ENCODE measurements at regions not wholly inside any gene's neighbourhood (a gene's known extent, or its start where the extent isn't known, plus 50 kb on each side); places are given as distances from the start of the nearest gene placed in this dataset.

DNA sequence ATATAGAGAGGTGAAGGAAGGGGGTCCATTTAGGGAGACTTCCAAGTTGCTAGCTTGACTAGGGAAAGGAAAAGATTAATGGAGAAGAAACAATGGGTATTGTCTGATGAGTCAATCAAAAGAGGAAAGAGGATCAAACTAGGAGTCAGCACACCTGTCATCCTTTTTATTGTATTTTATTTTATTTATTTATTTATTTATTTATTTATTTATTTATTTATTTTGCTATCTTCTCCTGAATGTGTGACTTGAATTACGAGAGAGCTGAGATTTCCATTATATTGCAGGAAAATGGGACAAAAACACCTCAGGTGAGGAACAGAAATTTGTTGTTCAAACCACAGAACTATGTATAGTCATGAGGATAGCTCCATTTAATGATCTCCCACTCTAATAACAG, 58.9 kb downstream of the NUDT11 start:
- H3K9me3 ChIP-seq: no peaks in the 10 kb centered on the region
- ATAC-seq (no peak), DNase-seq (no peak)
- H3K4me3 ChIP-seq: no peak overlapping the region
- no peaks in the 10 kb centered on the region for H3K36me3 ChIP-seq (replicated peaks in 1 of 2; ENCODE audit: insufficient read depth in 1 of 2, low read depth in 2 of 2)
- 80 to 89% methylated on average over 1 of the region's 1 CpG for WGBS, 2 donors
- TF ChIP-seq, protein P1, sequence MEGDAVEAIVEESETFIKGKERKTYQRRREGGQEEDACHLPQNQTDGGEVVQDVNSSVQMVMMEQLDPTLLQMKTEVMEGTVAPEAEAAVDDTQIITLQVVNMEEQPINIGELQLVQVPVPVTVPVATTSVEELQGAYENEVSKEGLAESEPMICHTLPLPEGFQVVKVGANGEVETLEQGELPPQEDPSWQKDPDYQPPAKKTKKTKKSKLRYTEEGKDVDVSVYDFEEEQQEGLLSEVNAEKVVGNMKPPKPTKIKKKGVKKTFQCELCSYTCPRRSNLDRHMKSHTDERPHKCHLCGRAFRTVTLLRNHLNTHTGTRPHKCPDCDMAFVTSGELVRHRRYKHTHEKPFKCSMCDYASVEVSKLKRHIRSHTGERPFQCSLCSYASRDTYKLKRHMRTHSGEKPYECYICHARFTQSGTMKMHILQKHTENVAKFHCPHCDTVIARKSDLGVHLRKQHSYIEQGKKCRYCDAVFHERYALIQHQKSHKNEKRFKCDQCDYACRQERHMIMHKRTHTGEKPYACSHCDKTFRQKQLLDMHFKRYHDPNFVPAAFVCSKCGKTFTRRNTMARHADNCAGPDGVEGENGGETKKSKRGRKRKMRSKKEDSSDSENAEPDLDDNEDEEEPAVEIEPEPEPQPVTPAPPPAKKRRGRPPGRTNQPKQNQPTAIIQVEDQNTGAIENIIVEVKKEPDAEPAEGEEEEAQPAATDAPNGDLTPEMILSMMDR (IDR thresholded peaks at IDR 0.05): no peak
- H3K27me3 ChIP-seq: no peaks in the 10 kb centered on the region
- intact Hi-C loops (cut with DNase I): no loop called here
- no peak overlapping the region for H3K27ac ChIP-seq
- no peaks in the 10 kb centered on the region for H3K4me1 ChIP-seq

DNA sequence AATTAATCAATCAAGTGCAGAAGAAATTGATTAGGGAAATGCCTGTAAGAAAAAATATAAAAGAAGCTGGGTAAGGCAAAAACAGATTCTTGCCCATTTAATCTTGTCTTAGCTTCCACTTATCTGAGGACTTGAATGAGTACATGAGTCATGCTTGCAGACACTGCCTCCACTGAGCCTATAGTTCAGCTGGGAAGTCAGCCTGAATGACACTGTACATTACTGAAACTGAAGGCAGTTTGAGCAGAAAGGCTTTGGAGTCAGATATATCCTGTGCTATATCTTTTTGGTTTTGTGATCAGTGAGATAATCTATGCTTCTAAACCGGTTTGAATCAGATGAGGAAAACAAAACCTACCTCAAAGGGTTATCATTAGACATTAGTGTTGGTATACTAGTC, 61.3 kb downstream of the NUDT11 start:
- H3K27ac ChIP-seq: no peak overlapping the region
- TF ChIP-seq, protein P1 (IDR thresholded peaks at IDR 0.05): no peak
- no peak for TF ChIP-seq POLR2A (IDR thresholded peaks at IDR 0.05)
- H3K9me3 ChIP-seq: no peaks in the 10 kb centered on the region
- no peak overlapping the region for H3K4me3 ChIP-seq
- no peaks in the 10 kb centered on the region for H3K36me3 ChIP-seq (replicated peaks in 1 of 2; ENCODE audit: insufficient read depth in 1 of 2, low read depth in 2 of 2)
- DNase-seq (no peak), ATAC-seq (no peak)
- intact Hi-C loops (cut with DNase I): no loop called here
- WGBS, 2 donors: 88% methylated on average over 1 of the region's 1 CpG
- H3K27me3 ChIP-seq: no peaks in the 10 kb centered on the region
- no peaks in the 10 kb centered on the region for H3K4me1 ChIP-seq

DNA sequence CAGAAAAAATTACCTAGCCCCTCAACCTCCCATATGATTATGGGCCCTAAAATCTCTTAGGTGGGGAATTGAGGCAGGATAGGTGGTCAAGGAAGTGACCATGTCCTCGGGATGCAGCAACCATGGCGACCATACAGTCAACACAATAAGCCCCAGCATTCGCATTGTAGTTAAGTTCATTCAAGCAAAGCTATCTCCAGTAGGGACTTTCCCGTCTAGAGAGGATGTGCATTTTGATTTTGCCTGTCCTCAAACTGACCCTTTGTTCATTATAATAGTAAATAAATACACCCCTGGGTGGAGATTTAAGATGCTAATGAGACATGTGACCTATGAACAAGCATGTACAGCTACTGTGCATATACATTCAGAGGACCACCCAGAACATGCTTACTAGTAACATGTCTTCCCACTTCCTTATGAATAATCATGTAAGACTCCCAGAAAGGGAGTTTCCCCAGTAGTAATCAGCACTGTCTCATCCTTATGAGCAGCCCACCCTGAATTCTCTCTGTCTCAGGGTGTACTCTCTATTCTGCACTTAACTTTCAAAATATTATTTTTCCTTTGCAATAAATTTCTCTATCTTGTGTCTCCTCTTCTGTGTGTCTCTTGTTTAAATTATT, 74.3 kb downstream of the NUDT11 start:
- Histone ChIP-seq H3K36me3 (replicated peaks in 1 of 2; ENCODE audit: insufficient read depth in 1 of 2, low read depth in 2 of 2) (no peaks in the 10 kb centered on the region), H3K9me3 (no peaks in the 10 kb centered on the region), H3K27ac (no peak overlapping the region), H3K4me1 (no peaks in the 10 kb centered on the region), H3K4me3 (no peak overlapping the region), H3K27me3 (no peaks in the 10 kb centered on the region)
- DNase-seq (no peak), ATAC-seq (no peak)
- intact Hi-C loops (cut with DNase I): no loop called here
- 58 to 86% methylated on average over 3 to 4 of the region's 4 CpGs for WGBS, 2 donors
- TF ChIP-seq, protein P1 (IDR thresholded peaks at IDR 0.05): no peak
- no peak for TF ChIP-seq POLR2A (IDR thresholded peaks at IDR 0.05)

DNA sequence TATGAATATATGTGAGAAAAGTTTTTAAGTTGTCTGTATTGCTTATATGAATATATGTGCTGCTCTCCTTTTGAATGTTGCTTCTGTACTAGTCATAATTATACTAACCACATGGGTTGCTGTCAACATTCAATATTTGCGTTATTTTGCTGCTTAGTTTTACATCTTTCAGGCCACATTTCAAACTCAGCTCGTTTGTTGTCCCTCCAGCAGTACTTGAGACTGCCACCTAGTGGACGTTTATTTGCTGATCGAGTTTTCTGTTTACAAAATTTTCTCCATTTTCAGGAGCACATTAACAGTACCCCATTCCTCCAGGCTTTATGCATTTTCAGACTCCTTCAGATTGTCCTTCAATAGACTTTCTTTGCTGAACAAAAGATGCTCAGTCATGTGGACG, 75.8 kb downstream of the NUDT11 start:
- Histone ChIP-seq H3K36me3 (replicated peaks in 1 of 2; ENCODE audit: insufficient read depth in 1 of 2, low read depth in 2 of 2) (no peaks in the 10 kb centered on the region), H3K27me3 (no peaks in the 10 kb centered on the region), H3K9me3 (no peaks in the 10 kb centered on the region), H3K4me1 (no peaks in the 10 kb centered on the region), H3K4me3 (no peak overlapping the region), H3K27ac (no peak overlapping the region)
- peak in 2 of 4 donors; percentile 13 to 31 for DNase-seq
- intact Hi-C loops (cut with DNase I): no loop called here
- no peak for TF ChIP-seq POLR2A (IDR thresholded peaks at IDR 0.05)
- TF ChIP-seq, protein P1 (IDR thresholded peaks at IDR 0.05): peak; percentile 40 to 71 (median 45)
- no peak for ATAC-seq
- 0 to 1% methylated on average over 5 of the region's 5 CpGs for WGBS, 2 donors

DNA sequence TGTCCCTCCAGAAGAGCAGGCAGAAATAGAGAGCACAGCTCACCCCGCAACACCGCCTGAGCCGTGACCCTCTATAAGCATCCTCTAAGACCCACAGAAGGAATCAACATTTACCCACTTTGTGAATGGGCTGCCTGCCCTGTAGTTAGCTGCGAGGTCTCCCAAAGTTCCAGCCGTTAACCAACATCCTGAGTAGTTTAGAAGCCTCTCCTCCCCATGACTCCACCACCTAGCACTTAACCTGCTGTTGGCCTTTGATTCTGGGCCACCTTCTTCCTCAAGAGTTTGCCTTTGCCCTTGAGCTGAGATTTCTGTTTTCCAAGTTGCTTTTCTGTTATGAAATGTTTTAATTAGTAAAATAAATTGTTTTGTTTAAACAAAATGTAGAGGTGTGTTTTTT, 75.8 kb downstream of the NUDT10 start:
- no peaks in the 10 kb centered on the region for H3K9me3 ChIP-seq
- TF ChIP-seq POLR2A (IDR thresholded peaks at IDR 0.05): no peak
- TF ChIP-seq, protein P1 (IDR thresholded peaks at IDR 0.05): no peak
- no peaks in the 10 kb centered on the region for H3K4me1 ChIP-seq
- no peaks in the 10 kb centered on the region for H3K36me3 ChIP-seq (replicated peaks in 1 of 2; ENCODE audit: insufficient read depth in 1 of 2, low read depth in 2 of 2)
- no peak overlapping the region for H3K4me3 ChIP-seq
- no peaks in the 10 kb centered on the region for H3K27me3 ChIP-seq
- intact Hi-C loops (cut with DNase I): no loop called here
- DNase-seq: no peak
- no peak overlapping the region for H3K27ac ChIP-seq
- WGBS, 2 donors: 93% methylated on average over 5 of the region's 5 CpGs; no CpG with 5 or more reads in 1 of the 2 donors
- no peak for ATAC-seq
